AG09319 (cell line): ENCODE measurements at regions not wholly inside any gene's neighbourhood (a gene's known extent, or its start where the extent isn't known, plus 50 kb on each side); places are given as distances from the start of the nearest gene placed in this dataset.
"Not testable (repeated sequence)": the region's sequence is repeated elsewhere in the genome, so short reads cannot be mapped to it uniquely, and the experiment has no call there.

Experiments
- DNase-seq: peaks from one replicate; pipeline ENCODE4 v3.0.0-alpha.2; 2010; ENCODE audit warnings: low read depth; ENCODE audit errors: extremely low read depth
- CTCF ChIP-seq: IDR thresholded peaks from 2 replicates; pipeline ENCODE4 v1.5.1; 2011; ENCODE audit warnings: low read depth, mild to moderate bottlenecking, inconsistent platforms, low read length, moderate library complexity

- no peak for DNase-seq
- no peak for TF ChIP-seq CTCF
These were observed 285.5 kb downstream of the MREG start for GRCh38 chr2:215727507-215728503.

GRCh38 chr2:215726070-215726469 lies 287.3 kb downstream of the MREG start:
- TF ChIP-seq CTCF = no peak
- DNase-seq = no peak

- no peak for TF ChIP-seq CTCF
- no peak for DNase-seq
These were observed 288.3 kb upstream of the FN1 start for GRCh38 chr2:215724146-215724545.

- no peak for DNase-seq
- TF ChIP-seq CTCF = no peak
These were observed 287.8 kb upstream of the FN1 start for GRCh38 chr2:215723631-215724011.

GRCh38 chr2:215722986-215723630 lies 287.2 kb upstream of the FN1 start:
- no peak for DNase-seq
- TF ChIP-seq CTCF = no peak

GRCh38 chr2:215722125-215722524 lies 286.3 kb upstream of the FN1 start:
- DNase-seq = no peak
- no peak for TF ChIP-seq CTCF

- DNase-seq = not testable (repeated sequence)
These were observed 285.6 kb upstream of the FN1 start for GRCh38 chr2:215721515-215721914.
